Tibial nerve (tissue), 4 donors: ENCODE measurements at regions not wholly inside any gene's neighbourhood (a gene's known extent, or its start where the extent isn't known, plus 50 kb on each side); places are given as distances from the start of the nearest gene placed in this dataset.

Experiments used
- DNase-seq, 2 donors: peaks; one replicate each; pipeline ENCODE4 v3.0.0-alpha.2; 2019; ENCODE audit warnings: low spot score in 2 of 2
- H3K27ac ChIP-seq, 4 donors: fragments of 200-600 bp; sonication (generic) in 3 of 4; one replicate each; pipeline ENCODE4 v1.5.1; 2017 to 2019; ENCODE audit warnings: mild to moderate bottlenecking in 1 of 4
- H3K27me3 ChIP-seq, 2 donors: fragments of 200-600 bp; sonication (generic) in 1 of 2; one replicate each; pipeline versions ENCODE4 v1.5.1 to v1.6.0; 2017 to 2019
- H3K36me3 ChIP-seq, 3 donors: fragments of 200-600 bp; sonication (generic); one replicate each; pipeline ENCODE4 v1.5.1; 2018 to 2019
- H3K4me1 ChIP-seq, 4 donors: fragments of 200-600 bp; sonication (generic) in 3 of 4; one replicate each; pipeline ENCODE4 v1.5.1; 2017 to 2019
- H3K4me3 ChIP-seq, 4 donors: fragments of 200-600 bp; sonication (generic) in 3 of 4; one replicate each; pipeline ENCODE4 v1.5.1; 2017 to 2019; ENCODE audit warnings: mild to moderate bottlenecking in 1 of 4, moderate library complexity in 1 of 4
- H3K9me3 ChIP-seq, 4 donors: fragments of 200-600 bp; sonication (generic) in 3 of 4; one replicate each; pipeline ENCODE4 v1.5.1; 2017 to 2019
- EP300 ChIP-seq, 2 donors: sonication (generic); formaldehyde crosslinking; IDR thresholded peaks; one replicate each; pipeline ENCODE4 v1.6.1; 2017; ENCODE audit warnings: antibody characterized with exemption in 2 of 2, mild to moderate bottlenecking in 1 of 2
- POLR2A ChIP-seq, 2 donors: fragments of 450-650 bp; IDR thresholded peaks; one replicate each; pipeline ENCODE4 v1.6.1; 2017; ENCODE audit warnings: antibody characterized with exemption in 2 of 2, mild to moderate bottlenecking in 2 of 2, moderate library complexity in 2 of 2
- WGBS, 2 donors: methylation state at CpG; one replicate each; pipeline ENCODE4 v1.1.5; 2018; 5-methylcytosine and 5-hydroxymethylcytosine counted together
- TF ChIP-seq, protein P1 (sequence below), 5 experiments: fragments of 200-600 bp in 3 of 5; fragments of 450-650 bp in 2 of 5; sonication (generic) in 3 of 5; IDR thresholded peaks; one replicate each; pipeline ENCODE4 v1.5.1; 2016 to 2019; ENCODE audit warnings: antibody characterized with exemption in 5 of 5, mild to moderate bottlenecking in 3 of 5, moderate library complexity in 2 of 5

DNA sequence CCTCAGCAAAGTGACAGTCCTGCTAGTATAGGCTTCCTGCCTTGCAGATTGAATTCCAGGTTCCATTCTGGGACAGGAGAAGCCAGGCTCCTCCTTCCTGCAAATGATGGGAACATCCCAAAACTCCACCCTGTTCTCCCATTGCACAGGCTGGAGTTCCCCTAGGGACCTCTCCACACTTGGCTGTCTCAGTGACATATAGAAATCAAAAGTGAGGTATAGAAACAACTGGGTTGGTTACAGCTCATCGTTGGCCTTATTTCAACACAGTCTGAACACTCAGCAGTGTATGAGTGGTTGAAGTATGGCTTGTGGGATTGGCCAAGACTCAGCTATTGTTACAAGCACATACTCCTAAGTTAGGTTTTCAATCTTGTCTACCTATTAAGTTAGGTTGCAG lies 157.8 kb upstream of the FTMT start:
- Histone ChIP-seq H3K9me3 (no peaks in the 10 kb centered on the region), H3K4me3 (no peak overlapping the region), H3K36me3 (no peaks in the 10 kb centered on the region), H3K27ac (no peak overlapping the region), H3K27me3 (no peaks in the 10 kb centered on the region), H3K4me1 (no peaks in the 10 kb centered on the region)
- 56 to 76% methylated on average over 1 of the region's 1 CpG for WGBS, 2 donors
- DNase-seq: no peak
- no peak for TF ChIP-seq POLR2A (IDR thresholded peaks at IDR 0.05)
- TF ChIP-seq EP300 (IDR thresholded peaks at IDR 0.05): no peak
- TF ChIP-seq, protein P1, sequence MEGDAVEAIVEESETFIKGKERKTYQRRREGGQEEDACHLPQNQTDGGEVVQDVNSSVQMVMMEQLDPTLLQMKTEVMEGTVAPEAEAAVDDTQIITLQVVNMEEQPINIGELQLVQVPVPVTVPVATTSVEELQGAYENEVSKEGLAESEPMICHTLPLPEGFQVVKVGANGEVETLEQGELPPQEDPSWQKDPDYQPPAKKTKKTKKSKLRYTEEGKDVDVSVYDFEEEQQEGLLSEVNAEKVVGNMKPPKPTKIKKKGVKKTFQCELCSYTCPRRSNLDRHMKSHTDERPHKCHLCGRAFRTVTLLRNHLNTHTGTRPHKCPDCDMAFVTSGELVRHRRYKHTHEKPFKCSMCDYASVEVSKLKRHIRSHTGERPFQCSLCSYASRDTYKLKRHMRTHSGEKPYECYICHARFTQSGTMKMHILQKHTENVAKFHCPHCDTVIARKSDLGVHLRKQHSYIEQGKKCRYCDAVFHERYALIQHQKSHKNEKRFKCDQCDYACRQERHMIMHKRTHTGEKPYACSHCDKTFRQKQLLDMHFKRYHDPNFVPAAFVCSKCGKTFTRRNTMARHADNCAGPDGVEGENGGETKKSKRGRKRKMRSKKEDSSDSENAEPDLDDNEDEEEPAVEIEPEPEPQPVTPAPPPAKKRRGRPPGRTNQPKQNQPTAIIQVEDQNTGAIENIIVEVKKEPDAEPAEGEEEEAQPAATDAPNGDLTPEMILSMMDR (IDR thresholded peaks at IDR 0.05): no peak

DNA sequence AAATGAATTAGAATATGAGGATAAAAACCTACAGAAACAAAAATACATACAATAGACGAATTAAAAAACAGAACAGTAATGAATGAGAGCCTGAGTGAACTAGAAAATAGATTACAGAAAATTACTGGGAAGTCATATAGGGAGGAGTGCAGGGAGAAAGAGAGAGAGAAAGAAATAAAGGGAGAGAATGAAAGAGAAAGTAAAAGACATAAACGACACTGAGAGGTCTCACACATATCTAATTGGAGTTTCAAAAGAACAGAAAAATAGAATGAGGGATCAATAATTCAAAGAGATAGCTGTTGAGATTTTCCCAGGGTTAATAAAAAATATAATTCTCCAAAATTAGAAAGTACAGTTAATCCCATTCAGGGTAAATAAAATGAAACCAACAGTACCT lies 156.4 kb upstream of the FTMT start:
- no peaks in the 10 kb centered on the region for H3K36me3 ChIP-seq
- no peaks in the 10 kb centered on the region for H3K4me1 ChIP-seq
- TF ChIP-seq POLR2A (IDR thresholded peaks at IDR 0.05): no peak
- TF ChIP-seq, protein P1 (IDR thresholded peaks at IDR 0.05): no peak
- TF ChIP-seq EP300 (IDR thresholded peaks at IDR 0.05): no peak
- H3K27ac ChIP-seq: no peak overlapping the region
- no peak for DNase-seq
- no peak overlapping the region for H3K4me3 ChIP-seq
- H3K9me3 ChIP-seq: no peaks in the 10 kb centered on the region
- no peaks in the 10 kb centered on the region for H3K27me3 ChIP-seq
- WGBS, 2 donors: 57 to 69% methylated on average over 2 of the region's 2 CpGs

DNA sequence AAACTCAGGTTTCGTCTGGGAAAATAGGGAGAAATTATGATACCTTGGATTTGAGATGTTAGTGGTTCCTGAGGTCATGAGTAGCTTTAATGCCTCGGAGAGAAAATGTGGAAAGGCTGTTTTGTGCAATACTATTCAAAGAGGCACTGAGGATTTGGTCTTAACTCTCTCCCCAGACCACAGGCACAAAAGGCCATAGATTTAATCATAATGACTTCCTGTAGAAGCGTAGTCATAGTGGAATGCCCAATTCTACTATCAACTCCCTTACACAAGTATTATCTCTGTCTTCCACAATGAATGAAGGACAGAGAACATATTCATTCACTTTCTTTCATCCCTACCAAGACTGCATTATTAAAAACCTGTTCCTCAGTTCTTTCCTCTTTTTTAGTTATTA lies 153.0 kb upstream of the FTMT start:
- Histone ChIP-seq H3K36me3 (no peaks in the 10 kb centered on the region), H3K4me1 (no peaks in the 10 kb centered on the region), H3K27me3 (no peaks in the 10 kb centered on the region), H3K27ac (no peak overlapping the region), H3K4me3 (no peak overlapping the region), H3K9me3 (no peaks in the 10 kb centered on the region)
- DNase-seq: no peak
- WGBS, 2 donors: 35 to 36% methylated on average over 3 of the region's 3 CpGs
- TF ChIP-seq, protein P1 (IDR thresholded peaks at IDR 0.05): no peak

- H3K36me3 ChIP-seq: no peaks in the 10 kb centered on the region
- TF ChIP-seq EP300 (IDR thresholded peaks at IDR 0.05): no peak
- TF ChIP-seq, protein P1 (IDR thresholded peaks at IDR 0.05): no peak
- no peak for TF ChIP-seq POLR2A (IDR thresholded peaks at IDR 0.05)
- no peak for DNase-seq
- H3K27me3 ChIP-seq: no peaks in the 10 kb centered on the region
- no peak overlapping the region for H3K4me3 ChIP-seq
- 91 to 100% methylated on average over 1 of the region's 1 CpG for WGBS, 2 donors
- no peaks in the 10 kb centered on the region for H3K9me3 ChIP-seq
- H3K4me1 ChIP-seq: no peaks in the 10 kb centered on the region
- H3K27ac ChIP-seq: no peak overlapping the region
These were observed 150.0 kb upstream of the FTMT start for GRCh38 chr5:121701731-121702130.

DNA sequence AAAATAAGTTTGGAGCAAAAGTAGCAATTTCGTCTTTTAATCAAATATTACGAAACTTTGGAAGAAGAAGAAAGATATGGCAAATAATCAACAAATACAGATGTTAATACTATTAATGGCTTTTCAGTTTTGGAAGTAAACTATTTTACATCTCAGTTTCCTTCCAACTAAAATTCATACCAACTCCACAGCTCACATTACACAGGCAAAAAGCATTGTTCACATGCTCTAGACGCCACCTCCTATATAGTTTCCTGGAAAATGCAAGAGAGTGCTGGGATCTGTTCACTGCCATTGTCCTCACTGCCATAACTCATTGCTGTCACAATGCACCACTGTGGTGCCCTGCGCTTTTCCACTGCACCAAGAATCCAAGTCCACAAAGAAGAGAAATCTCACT lies 149.0 kb upstream of the FTMT start:
- Histone ChIP-seq H3K36me3 (no peaks in the 10 kb centered on the region), H3K9me3 (no peaks in the 10 kb centered on the region), H3K27me3 (no peaks in the 10 kb centered on the region), H3K27ac (no peak overlapping the region), H3K4me1 (no peaks in the 10 kb centered on the region), H3K4me3 (no peak overlapping the region)
- TF ChIP-seq, protein P1 (IDR thresholded peaks at IDR 0.05): no peak
- TF ChIP-seq EP300 (IDR thresholded peaks at IDR 0.05) (no peak), POLR2A (IDR thresholded peaks at IDR 0.05) (no peak)
- 55 to 58% methylated on average over 4 of the region's 4 CpGs for WGBS, 2 donors
- DNase-seq: no peak
